ENCODE measurements at regions not wholly inside any gene's neighbourhood (a gene's known extent, or its start where the extent isn't known, plus 50 kb on each side); places are given as distances from the start of the nearest gene placed in this dataset.

GRCh38 chr14:50045837-50046236, 70.5 kb downstream of the VCPKMT start:
- Histone ChIP-seq H3K27ac (no peak overlapping the region), H3K36me3 (no peaks in the 10 kb centered on the region), H3F3A (ENCODE audit: low read depth) (no peaks in the 10 kb centered on the region), H3K4me2 (no peak overlapping the region), H3K4me1 (no peaks in the 10 kb centered on the region), H3K9ac (no peak overlapping the region), H3K27me3 (no peaks in the 10 kb centered on the region), H4K20me1 (ENCODE audit: low read depth) (no peaks in the 10 kb centered on the region), H3K79me2 (ENCODE audit: low read depth) (no peaks in the 10 kb centered on the region), H3K9me3 (ENCODE audit: low read depth) (no peaks in the 10 kb centered on the region), H3K4me3 (no peak overlapping the region), H2AFZ (replicated peaks) (no peak overlapping the region)
- no peak for DNase-seq (ENCODE audit: low spot score)
- no peak overlapping the region for H3K4me3 Mint-ChIP-seq
- H3K9me3 Mint-ChIP-seq: peaks cover 4% of the 10 kb centered on the region
- no peak overlapping the region for H3K27ac Mint-ChIP-seq
- TF ChIP-seq EZH2 (IDR thresholded peaks at IDR 0.05) (no peak), EZH2phosphoT487 (IDR thresholded peaks at IDR 0.05) (no peak), CTCF (IDR thresholded peaks at IDR 0.05) (no peak)
- H3K36me3 Mint-ChIP-seq: no peaks in the 10 kb centered on the region
- H3K27me3 Mint-ChIP-seq (ENCODE audit: insufficient read depth, low read depth): peaks cover 3% of the 10 kb centered on the region
- H3K4me1 Mint-ChIP-seq: no peaks in the 10 kb centered on the region

GRCh38 chr14:50047274-50047676, 69.1 kb downstream of the VCPKMT start:
- no peak for DNase-seq (ENCODE audit: low spot score)
- Mint-ChIP-seq H3K4me3 (no peak overlapping the region), H3K27me3 (ENCODE audit: insufficient read depth, low read depth) (peaks cover 2% of the 10 kb centered on the region), H3K9me3 (peaks cover 4% of the 10 kb centered on the region), H3K27ac (no peak overlapping the region), H3K4me1 (no peaks in the 10 kb centered on the region), H3K36me3 (no peaks in the 10 kb centered on the region)
- no peak overlapping the region for H3K4me3 ChIP-seq
- no peaks in the 10 kb centered on the region for H3K4me1 ChIP-seq
- no peaks in the 10 kb centered on the region for H3K36me3 ChIP-seq
- no peaks in the 10 kb centered on the region for H3K9me3 ChIP-seq (ENCODE audit: low read depth)
- no peak overlapping the region for H2AFZ ChIP-seq (replicated peaks)
- no peak overlapping the region for H3K9ac ChIP-seq
- no peaks in the 10 kb centered on the region for H3K27me3 ChIP-seq
- H3K27ac ChIP-seq: no peak overlapping the region
- H4K20me1 ChIP-seq (ENCODE audit: low read depth): no peaks in the 10 kb centered on the region
- TF ChIP-seq EZH2 (IDR thresholded peaks at IDR 0.05): no peak
- TF ChIP-seq EZH2phosphoT487 (IDR thresholded peaks at IDR 0.05): no peak
- no peaks in the 10 kb centered on the region for H3K79me2 ChIP-seq (ENCODE audit: low read depth)
- H3F3A ChIP-seq (ENCODE audit: low read depth): no peaks in the 10 kb centered on the region
- no peak overlapping the region for H3K4me2 ChIP-seq

GRCh38 chr14:50049093-50049492, 67.3 kb downstream of the VCPKMT start:
- H3K4me2 ChIP-seq: no peak overlapping the region
- Mint-ChIP-seq H3K27me3 (ENCODE audit: insufficient read depth, low read depth) (no peaks in the 10 kb centered on the region), H3K27ac (no peak overlapping the region), H3K36me3 (no peaks in the 10 kb centered on the region), H3K9me3 (peaks cover 4% of the 10 kb centered on the region), H3K4me3 (no peak overlapping the region), H3K4me1 (no peaks in the 10 kb centered on the region)
- no peak overlapping the region for H3K9ac ChIP-seq
- no peaks in the 10 kb centered on the region for H3K27me3 ChIP-seq
- no peak overlapping the region for H2AFZ ChIP-seq (replicated peaks)
- H3K4me1 ChIP-seq: no peaks in the 10 kb centered on the region
- H3K4me3 ChIP-seq: no peak overlapping the region
- no peaks in the 10 kb centered on the region for H3K9me3 ChIP-seq (ENCODE audit: low read depth)
- no peak for DNase-seq (ENCODE audit: low spot score)
- H3K27ac ChIP-seq: no peak overlapping the region
- no peaks in the 10 kb centered on the region for H3F3A ChIP-seq (ENCODE audit: low read depth)
- no peaks in the 10 kb centered on the region for H3K79me2 ChIP-seq (ENCODE audit: low read depth)
- no peaks in the 10 kb centered on the region for H4K20me1 ChIP-seq (ENCODE audit: low read depth)
- no peaks in the 10 kb centered on the region for H3K36me3 ChIP-seq
- TF ChIP-seq CTCF (IDR thresholded peaks at IDR 0.05) (no peak), EZH2phosphoT487 (IDR thresholded peaks at IDR 0.05) (no peak), EZH2 (IDR thresholded peaks at IDR 0.05) (no peak)

GRCh38 chr14:50049703-50050570, 66.4 kb downstream of the VCPKMT start:
- H3K9me3 Mint-ChIP-seq: peaks cover 4% of the 10 kb centered on the region
- H3K27me3 Mint-ChIP-seq (ENCODE audit: insufficient read depth, low read depth): no peaks in the 10 kb centered on the region
- TF ChIP-seq EZH2 (IDR thresholded peaks at IDR 0.05) (no peak), CTCF (IDR thresholded peaks at IDR 0.05) (no peak), EZH2phosphoT487 (IDR thresholded peaks at IDR 0.05) (no peak)
- Histone ChIP-seq H2AFZ (replicated peaks) (no peak overlapping the region), H3K4me2 (no peak overlapping the region), H3K27me3 (no peaks in the 10 kb centered on the region), H3K36me3 (no peaks in the 10 kb centered on the region), H3K9ac (no peak overlapping the region), H4K20me1 (ENCODE audit: low read depth) (no peaks in the 10 kb centered on the region), H3K79me2 (ENCODE audit: low read depth) (no peaks in the 10 kb centered on the region), H3F3A (ENCODE audit: low read depth) (no peaks in the 10 kb centered on the region), H3K27ac (no peak overlapping the region), H3K9me3 (ENCODE audit: low read depth) (no peaks in the 10 kb centered on the region), H3K4me1 (no peaks in the 10 kb centered on the region), H3K4me3 (no peak overlapping the region)
- no peaks in the 10 kb centered on the region for H3K4me1 Mint-ChIP-seq
- DNase-seq (ENCODE audit: low spot score): no peak
- H3K27ac Mint-ChIP-seq: no peak overlapping the region
- no peak overlapping the region for H3K4me3 Mint-ChIP-seq
- no peaks in the 10 kb centered on the region for H3K36me3 Mint-ChIP-seq
